PC-9 (cell line): ENCODE measurements at regions not wholly inside any gene's neighbourhood (a gene's known extent, or its start where the extent isn't known, plus 50 kb on each side); places are given as distances from the start of the nearest gene placed in this dataset.

Source experiments
- BruUV-seq: library from RNA; stranded (reverse); fragments of 400-500 nt; replicated peaks from 2 replicates; lab custom pipeline; 2021; lab: Mats Ljungman, UMichigan
- CTCF ChIA-PET: fragments of 300-600 bp; sonication (Branson Sonifier 250); formaldehyde crosslinking; loops from one replicate; lab custom pipeline; 2022; ENCODE audit warnings: antibody characterized with exemption; lab: Charles Lee
- POLR2A ChIA-PET: fragments of 300-600 bp; sonication (Branson Sonifier 250); formaldehyde crosslinking; loops from one replicate; lab custom pipeline; 2022; ENCODE audit warnings: antibody characterized with exemption; ENCODE audit not compliant: unreplicated experiment; lab: Charles Lee
- DNase-seq, 2 experiments: peaks; one replicate each; pipeline versions ENCODE4 v3.0.0 to v3.0.0-alpha.2; 2015 to 2022; ENCODE audit warnings: mixed read lengths in 1 of 2
- H2AFZ ChIP-seq: fragments of 200-600 bp; sonication (generic); 2 replicates; pipeline ENCODE4 v1.8.1; 2017; ENCODE audit warnings: antibody characterized with exemption
- H3F3A ChIP-seq: fragments of 200-600 bp; sonication (generic); 2 replicates; pipeline ENCODE4 v1.8.1; 2017; ENCODE audit warnings: antibody characterized with exemption, mild to moderate bottlenecking, low read depth; ENCODE audit not compliant: insufficient read depth
- H3K27ac ChIP-seq: fragments of 200-600 bp; sonication (generic); 2 replicates; pipeline ENCODE4 v1.6.1; 2016; ENCODE audit warnings: mixed run types
- H3K27me3 ChIP-seq: fragments of 200-600 bp; sonication (generic); 2 replicates; pipeline ENCODE4 v1.6.1; 2016; ENCODE audit warnings: low read depth, mixed run types; ENCODE audit not compliant: insufficient read depth
- H3K36me3 ChIP-seq: fragments of 200-600 bp; sonication (generic); 2 replicates; pipeline ENCODE4 v1.6.1; 2016; ENCODE audit warnings: low read depth, mixed run types
- H3K4me1 ChIP-seq: fragments of 200-600 bp; sonication (generic); replicated peaks from 2 replicates; pipeline ENCODE4 v1.6.1; 2016; ENCODE audit warnings: mixed run types; ENCODE audit not compliant: insufficient read depth
- H3K4me2 ChIP-seq: fragments of 200-600 bp; sonication (generic); 2 replicates; pipeline ENCODE4 v1.6.1; 2017; ENCODE audit warnings: mixed run types
- H3K4me3 ChIP-seq: fragments of 200-600 bp; sonication (generic); 2 replicates; pipeline ENCODE4 v1.6.1; 2016; ENCODE audit warnings: mixed run types
- H3K79me2 ChIP-seq: fragments of 200-600 bp; sonication (generic); 2 replicates; pipeline ENCODE4 v1.6.1; 2017; ENCODE audit warnings: low read depth, mixed run types
- H3K9me2 ChIP-seq: fragments of 200-600 bp; sonication (generic); 2 replicates; pipeline ENCODE4 v1.8.1; 2017; ENCODE audit warnings: mild to moderate bottlenecking; ENCODE audit not compliant: insufficient read depth
- H3K9me3 ChIP-seq: fragments of 200-600 bp; sonication (generic); 2 replicates; pipeline ENCODE4 v1.8.1; 2016; ENCODE audit warnings: low read depth; ENCODE audit not compliant: insufficient read depth
- H4K20me1 ChIP-seq: fragments of 200-600 bp; sonication (generic); 2 replicates; pipeline ENCODE4 v1.8.1; 2017; ENCODE audit not compliant: insufficient read depth
- EZH2 ChIP-seq: fragments of 200-600 bp; sonication (generic); IDR thresholded peaks from 2 replicates; pipeline ENCODE4 v1.8.0; 2017; ENCODE audit warnings: antibody characterized with exemption, low read depth
- intact Hi-C: fragments of 100-400 bp; cut with micrococcal nuclease; formaldehyde crosslinking; loops from one replicate; pipeline ENCODE4 v1.10.0; 2022; ENCODE audit not compliant: unreplicated experiment
- TF ChIP-seq, protein P1 (sequence below): fragments of 200-600 bp; sonication (generic); conservative IDR thresholded peaks from 2 replicates; pipeline ENCODE4 v1.6.1; 2017; ENCODE audit warnings: mixed run types, antibody characterized with exemption, mild to moderate bottlenecking, moderate library complexity

DNA sequence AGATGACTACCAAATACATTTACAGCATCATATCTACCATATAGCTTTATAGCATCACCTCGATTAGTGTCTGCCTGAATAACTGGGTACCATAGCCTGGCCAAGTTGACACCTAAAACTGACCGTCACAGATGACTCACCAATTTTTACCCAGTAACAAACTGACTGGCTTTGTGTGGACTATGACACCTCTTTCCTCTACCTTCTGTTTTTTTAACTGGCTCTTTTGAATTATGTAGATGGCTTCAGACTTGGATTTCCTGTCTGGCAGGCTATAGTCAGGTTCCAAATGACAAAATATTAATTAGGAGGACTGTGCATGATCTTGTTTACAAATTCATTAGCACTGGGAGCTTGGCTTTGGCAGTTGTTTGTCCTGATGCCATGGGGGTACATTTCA is 360.3 kb downstream of the TGFB2 start:
- ChIA-PET CTCF (no interaction called here), POLR2A (interaction anchor here (0.5 to 0.7 kb wide), 4 partner anchors 47 to 361 kb away, joined by 3 to 10 read pairs (median 8); no protein-coding TSS in a partner anchor)
- TSS peak; percentile 78 for BruUV-seq
- H3K4me2 ChIP-seq, result peak overlapping the region; percentile 66
- peaks cover 45% of the 10 kb centered on the region for H3K4me1 ChIP-seq
- H3K36me3 ChIP-seq, result no peaks in the 10 kb centered on the region
- intact Hi-C loops, result loop anchor here (5.0 to 10.0 kb wide), 3 partner anchors 172 to 679 kb away; partner anchors contain the start of gene LYPLAL1
- DNase-seq, result peak; percentile 20 to 79
- H3F3A ChIP-seq, result peaks cover 45% of the 10 kb centered on the region
- H3K27me3 ChIP-seq, result no peaks in the 10 kb centered on the region
- no peaks in the 10 kb centered on the region for H4K20me1 ChIP-seq
- peak overlapping the region; percentile 66 for H2AFZ ChIP-seq
- H3K4me3 ChIP-seq, result peak overlapping the region; percentile 15; the same call in 1 of the 2 replicates
- no peaks in the 10 kb centered on the region for H3K9me2 ChIP-seq
- TF ChIP-seq, protein P1, sequence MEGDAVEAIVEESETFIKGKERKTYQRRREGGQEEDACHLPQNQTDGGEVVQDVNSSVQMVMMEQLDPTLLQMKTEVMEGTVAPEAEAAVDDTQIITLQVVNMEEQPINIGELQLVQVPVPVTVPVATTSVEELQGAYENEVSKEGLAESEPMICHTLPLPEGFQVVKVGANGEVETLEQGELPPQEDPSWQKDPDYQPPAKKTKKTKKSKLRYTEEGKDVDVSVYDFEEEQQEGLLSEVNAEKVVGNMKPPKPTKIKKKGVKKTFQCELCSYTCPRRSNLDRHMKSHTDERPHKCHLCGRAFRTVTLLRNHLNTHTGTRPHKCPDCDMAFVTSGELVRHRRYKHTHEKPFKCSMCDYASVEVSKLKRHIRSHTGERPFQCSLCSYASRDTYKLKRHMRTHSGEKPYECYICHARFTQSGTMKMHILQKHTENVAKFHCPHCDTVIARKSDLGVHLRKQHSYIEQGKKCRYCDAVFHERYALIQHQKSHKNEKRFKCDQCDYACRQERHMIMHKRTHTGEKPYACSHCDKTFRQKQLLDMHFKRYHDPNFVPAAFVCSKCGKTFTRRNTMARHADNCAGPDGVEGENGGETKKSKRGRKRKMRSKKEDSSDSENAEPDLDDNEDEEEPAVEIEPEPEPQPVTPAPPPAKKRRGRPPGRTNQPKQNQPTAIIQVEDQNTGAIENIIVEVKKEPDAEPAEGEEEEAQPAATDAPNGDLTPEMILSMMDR, result no peak
- no peak for TF ChIP-seq EZH2
- H3K27ac ChIP-seq, result peak overlapping the region; percentile 95
- peaks cover 11% of the 10 kb centered on the region; the same call in 1 of the 2 replicates for H3K9me3 ChIP-seq
- H3K79me2 ChIP-seq, result no peaks in the 10 kb centered on the region

- peak overlapping the region; percentile 95 for H3K27ac ChIP-seq
- peaks cover 16% of the 10 kb centered on the region; the same call in 1 of the 2 replicates for H3K9me3 ChIP-seq
- H3K36me3 ChIP-seq, result no peaks in the 10 kb centered on the region
- H3K79me2 ChIP-seq, result no peaks in the 10 kb centered on the region
- no peaks in the 10 kb centered on the region for H3K27me3 ChIP-seq
- H3K4me2 ChIP-seq, result peak overlapping the region; percentile 66
- peaks cover 45% of the 10 kb centered on the region for H3F3A ChIP-seq
- TF ChIP-seq EZH2, result no peak
- TF ChIP-seq, protein P1, result no peak
- peaks cover 45% of the 10 kb centered on the region for H3K4me1 ChIP-seq
- peak; percentile 85 to 99 for DNase-seq
- CTCF ChIA-PET, result interaction anchor here (1.0 kb wide), 1 partner anchor 367 kb away, joined by 5 read pairs; no protein-coding TSS in a partner anchor
- TSS peak; percentile 96 for BruUV-seq
- H4K20me1 ChIP-seq, result no peaks in the 10 kb centered on the region
- POLR2A ChIA-PET, result interaction anchor here (0.5 to 1.1 kb wide), 8 partner anchors 214 to 361 kb away, joined by 3 to 8 read pairs (median 6); no protein-coding TSS in a partner anchor
- H3K9me2 ChIP-seq, result no peaks in the 10 kb centered on the region
- intact Hi-C loops, result loop anchor here (1.0 to 10.0 kb wide), 17 partner anchors 32 to 813 kb away; partner anchors contain the start of genes LYPLAL1 and TGFB2
- peak overlapping the region; percentile 47; the same call in 1 of the 2 replicates for H2AFZ ChIP-seq
- peak overlapping the region; percentile 13; the same call in 1 of the 2 replicates for H3K4me3 ChIP-seq
These were observed 361.1 kb downstream of the TGFB2 start for GRCh38 chr1:218705911-218706893.

- Histone ChIP-seq H3K27ac (no peak overlapping the region), H3K79me2 (no peaks in the 10 kb centered on the region), H3K9me3 (peaks cover 12% of the 10 kb centered on the region; the same call in 1 of the 2 replicates), H3K9me2 (no peaks in the 10 kb centered on the region), H3F3A (peaks cover 26% of the 10 kb centered on the region), H3K4me1 (peaks cover 23% of the 10 kb centered on the region), H4K20me1 (no peaks in the 10 kb centered on the region), H3K36me3 (no peaks in the 10 kb centered on the region), H2AFZ (no peak overlapping the region), H3K4me3 (no peak overlapping the region), H3K4me2 (no peak overlapping the region), H3K27me3 (no peaks in the 10 kb centered on the region)
- POLR2A ChIA-PET, result no interaction called here
- intact Hi-C loops, result no loop called here
- DNase-seq, result no peak
- CTCF ChIA-PET, result no interaction called here
- no peak for TF ChIP-seq EZH2
- TF ChIP-seq, protein P1, result no peak
- no TSS peak for BruUV-seq
These were observed 365.9 kb downstream of the TGFB2 start for GRCh38 chr1:218711001-218711400.
